ENCODE measurements at regions not wholly inside any gene's neighbourhood (a gene's known extent, or its start where the extent isn't known, plus 50 kb on each side); places are given as distances from the start of the nearest gene placed in this dataset.

GRCh38 chr3:153631102-153631501 is 469.1 kb downstream of the RAP2B start:
- no peaks in the 10 kb centered on the region for H3K9me3 ChIP-seq
- H3K27ac ChIP-seq = no peak overlapping the region
- H3K4me3 ChIP-seq = no peak overlapping the region
- H3K27me3 ChIP-seq = no peaks in the 10 kb centered on the region
- no peak for DNase-seq (ENCODE audit: low spot score in 2 of 2)
- intact Hi-C loops (cut with DNase I) = no loop called here
- no peak for TF ChIP-seq CTCF (IDR thresholded peaks at IDR 0.05)
- H3K4me1 ChIP-seq = no peaks in the 10 kb centered on the region
- no peaks in the 10 kb centered on the region for H3K36me3 ChIP-seq

GRCh38 chr3:153631664-153632063 is 469.6 kb downstream of the RAP2B start:
- no peak overlapping the region for H3K27ac ChIP-seq
- no peaks in the 10 kb centered on the region for H3K9me3 ChIP-seq
- intact Hi-C loops (cut with DNase I) = no loop called here
- no peak overlapping the region for H3K4me3 ChIP-seq
- H3K4me1 ChIP-seq = no peaks in the 10 kb centered on the region
- DNase-seq (ENCODE audit: low spot score in 2 of 2) = no peak
- H3K27me3 ChIP-seq = no peaks in the 10 kb centered on the region
- no peaks in the 10 kb centered on the region for H3K36me3 ChIP-seq
- no peak for TF ChIP-seq CTCF (IDR thresholded peaks at IDR 0.05)

GRCh38 chr3:153633407-153633806 is 471.4 kb downstream of the RAP2B start:
- Histone ChIP-seq H3K27me3 (no peaks in the 10 kb centered on the region), H3K27ac (no peak overlapping the region), H3K4me1 (no peaks in the 10 kb centered on the region), H3K9me3 (no peaks in the 10 kb centered on the region), H3K36me3 (no peaks in the 10 kb centered on the region), H3K4me3 (no peak overlapping the region)
- no peak for DNase-seq (ENCODE audit: low spot score in 2 of 2)
- no peak for TF ChIP-seq CTCF (IDR thresholded peaks at IDR 0.05)
- intact Hi-C loops (cut with DNase I) = no loop called here

- intact Hi-C loops (cut with DNase I) = no loop called here
- TF ChIP-seq CTCF (IDR thresholded peaks at IDR 0.05) = no peak
- H3K27ac ChIP-seq = no peak overlapping the region
- no peaks in the 10 kb centered on the region for H3K4me1 ChIP-seq
- no peaks in the 10 kb centered on the region for H3K36me3 ChIP-seq
- no peaks in the 10 kb centered on the region for H3K27me3 ChIP-seq
- H3K4me3 ChIP-seq = no peak overlapping the region
- H3K9me3 ChIP-seq = no peaks in the 10 kb centered on the region
- DNase-seq (ENCODE audit: low spot score in 2 of 2) = no peak
These were observed 472.7 kb downstream of the RAP2B start for GRCh38 chr3:153634683-153635082.

GRCh38 chr3:153639631-153640030 is 477.6 kb downstream of the RAP2B start:
- no peak for TF ChIP-seq CTCF (IDR thresholded peaks at IDR 0.05)
- H3K4me3 ChIP-seq = no peak overlapping the region
- H3K27me3 ChIP-seq = no peaks in the 10 kb centered on the region
- intact Hi-C loops (cut with DNase I) = no loop called here
- DNase-seq (ENCODE audit: low spot score in 2 of 2) = no peak
- H3K27ac ChIP-seq = no peak overlapping the region
- no peaks in the 10 kb centered on the region for H3K36me3 ChIP-seq
- H3K9me3 ChIP-seq = no peaks in the 10 kb centered on the region
- no peaks in the 10 kb centered on the region for H3K4me1 ChIP-seq
